NCI-H128 (cell line): ENCODE measurements at regions not wholly inside any gene's neighbourhood (a gene's known extent, or its start where the extent isn't known, plus 50 kb on each side); places are given as distances from the start of the nearest gene placed in this dataset.
"Not testable (repeated sequence)": the region's sequence is repeated elsewhere in the genome, so short reads cannot be mapped to it uniquely, and the experiment has no call there.

ENCODE experiments used
- DNase-seq: peaks from one replicate; lab custom pipeline; 2025; ENCODE audit not compliant: unreplicated experiment; lab: John Stamatoyannopoulos, UW

DNA sequence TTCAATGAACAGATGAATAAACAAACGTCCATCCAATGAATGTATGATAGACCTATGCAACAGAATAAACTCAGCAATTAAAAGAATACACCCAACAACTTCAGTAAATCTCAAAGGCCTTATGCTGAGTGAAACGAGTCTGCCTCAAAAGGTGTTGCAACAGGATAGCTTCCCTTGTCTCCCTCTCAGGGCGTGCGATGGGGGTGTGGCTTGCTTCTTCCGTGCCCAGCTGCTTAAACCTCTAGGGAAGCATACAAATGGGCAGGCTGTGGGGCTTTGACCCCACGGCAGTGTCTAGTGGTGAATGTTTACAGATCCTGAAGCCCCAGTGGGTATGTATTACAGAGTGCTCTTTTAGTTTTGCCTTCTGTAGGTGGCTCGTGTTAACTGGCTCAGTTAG, 87.0 kb upstream of the CCL21 start:
- DNase-seq, result no peak

DNA sequence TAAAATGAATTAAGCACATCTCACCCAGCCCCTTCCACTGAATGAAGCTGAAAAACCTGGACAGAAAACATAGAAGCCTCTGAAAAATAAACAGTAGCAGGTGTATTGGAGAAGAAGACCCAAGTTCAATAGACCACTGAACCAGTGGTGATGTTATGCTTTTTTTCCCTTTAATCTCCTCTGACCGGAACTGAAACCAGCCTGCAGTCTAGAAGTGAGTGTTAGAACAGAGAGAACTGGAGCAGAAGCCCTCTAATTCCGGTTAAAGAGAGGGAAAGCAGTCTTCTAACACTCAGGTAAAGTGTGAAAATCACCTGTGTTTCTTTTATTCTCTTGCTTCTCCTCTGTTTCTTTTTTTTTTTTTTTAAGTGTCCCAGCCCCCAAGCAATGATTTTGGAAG, 83.5 kb upstream of the CCL21 start:
- DNase-seq, result no peak

DNA sequence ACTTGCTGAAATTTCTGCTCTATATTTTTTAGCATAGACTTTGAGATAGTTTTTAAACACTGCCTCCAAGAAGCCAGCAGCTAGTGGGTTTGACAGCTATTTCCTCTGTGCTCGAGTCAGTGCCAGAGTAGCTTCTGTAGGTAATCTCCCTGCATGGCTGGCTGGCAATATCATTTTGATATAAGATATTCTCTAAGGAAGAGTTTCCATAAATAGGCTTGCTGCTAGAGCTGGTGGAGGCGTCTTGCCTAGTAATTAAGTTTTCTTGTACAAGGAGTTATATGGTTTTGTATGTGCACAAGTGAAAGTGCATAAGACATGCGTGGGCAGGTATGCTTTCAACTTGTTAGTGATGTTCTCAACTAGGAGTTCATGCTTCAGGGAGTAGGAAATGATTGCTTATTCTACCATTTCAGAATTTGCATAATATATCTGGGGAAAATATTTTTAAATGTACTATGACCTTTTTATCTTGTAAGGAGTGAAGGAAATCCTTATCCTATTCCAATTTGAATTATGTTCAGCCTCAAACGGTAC, 74.1 kb upstream of the CCL21 start:
- no peak for DNase-seq

DNA sequence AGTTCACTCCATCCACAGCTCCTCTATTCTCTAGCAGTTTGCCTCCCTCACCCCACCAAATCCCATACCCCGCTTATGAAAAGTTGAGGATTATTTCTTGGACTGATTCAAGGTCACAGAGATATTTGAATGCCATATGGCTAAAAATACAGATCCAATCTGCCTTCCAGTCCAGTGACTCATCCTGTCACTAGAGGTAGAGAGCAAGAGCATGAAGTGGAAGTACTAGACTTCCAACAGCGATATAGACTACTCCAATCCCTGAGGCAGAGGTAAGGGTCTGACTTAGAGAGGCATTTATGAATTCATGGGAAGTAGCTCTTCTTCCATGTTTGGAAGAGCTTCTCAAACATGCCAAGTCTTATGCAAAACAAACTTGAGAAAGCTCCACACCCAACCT, 72.4 kb upstream of the CCL21 start:
- no peak for DNase-seq

DNA sequence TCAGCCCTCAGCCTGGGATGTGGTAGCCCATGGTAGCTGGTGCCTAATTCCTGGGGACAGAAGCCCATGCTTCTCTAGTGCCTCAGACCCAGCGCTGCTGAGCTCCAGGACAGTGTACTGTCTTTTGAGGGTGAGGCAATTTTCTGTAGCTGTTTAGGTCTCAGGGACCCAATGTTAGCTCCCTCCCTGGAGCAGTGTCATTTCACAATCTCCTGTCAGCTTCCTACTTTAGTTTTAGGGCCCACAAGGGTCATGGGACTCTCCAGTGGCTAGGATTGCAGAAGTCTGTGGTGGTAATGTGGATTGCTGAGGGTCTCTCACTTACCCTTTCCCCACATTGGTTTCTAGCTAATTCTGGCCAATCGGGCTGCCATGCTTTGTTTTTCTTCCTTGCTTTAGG, 67.7 kb upstream of the CCL21 start:
- DNase-seq, result no peak

DNA sequence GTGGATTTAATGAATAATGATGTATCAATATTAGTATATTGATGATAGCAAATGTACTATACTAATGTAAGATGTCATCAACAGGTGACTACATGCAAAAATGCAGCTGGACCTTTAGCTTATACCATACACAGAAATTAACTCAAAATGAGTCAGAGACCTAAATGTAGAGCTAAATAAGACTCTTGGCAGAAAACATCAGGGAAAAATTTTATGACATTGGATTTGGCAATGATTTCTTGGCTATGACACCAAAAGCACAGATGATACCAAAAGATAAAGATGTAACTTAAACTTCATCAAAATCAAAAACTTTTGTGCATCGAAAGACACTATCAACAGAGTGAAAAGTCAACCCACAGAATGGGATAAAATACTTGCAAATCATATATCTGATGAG, 64.0 kb upstream of the CCL21 start:
- DNase-seq, result no peak

DNA sequence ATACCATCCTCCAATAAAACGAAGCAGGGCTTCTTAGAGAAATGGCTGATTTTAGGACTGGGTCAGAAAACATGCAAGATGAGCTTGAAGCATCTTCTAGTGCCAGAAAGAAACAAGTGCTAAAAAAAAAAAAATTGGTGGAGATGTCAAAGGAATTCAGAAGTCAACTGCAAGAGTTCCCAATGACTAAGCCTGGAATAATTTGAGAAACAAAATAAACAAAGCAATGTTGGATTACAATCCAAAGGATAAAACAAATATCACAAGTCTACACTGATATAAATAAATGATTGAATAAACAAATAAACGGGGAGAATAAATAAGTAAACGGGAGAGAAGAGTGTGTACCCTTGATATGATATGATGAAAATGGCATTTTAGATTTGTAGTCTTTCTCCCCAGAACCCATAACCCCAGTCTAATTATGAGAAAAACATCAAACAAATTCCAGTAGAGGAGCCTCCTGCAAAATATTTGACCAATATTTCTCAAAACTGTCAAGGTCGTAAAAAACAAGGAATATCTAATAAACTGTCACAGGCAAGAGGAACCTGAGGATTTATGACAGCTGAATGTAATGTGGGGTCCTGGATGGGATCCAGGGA, 63.5 kb upstream of the CCL21 start:
- DNase-seq, result no peak

DNA sequence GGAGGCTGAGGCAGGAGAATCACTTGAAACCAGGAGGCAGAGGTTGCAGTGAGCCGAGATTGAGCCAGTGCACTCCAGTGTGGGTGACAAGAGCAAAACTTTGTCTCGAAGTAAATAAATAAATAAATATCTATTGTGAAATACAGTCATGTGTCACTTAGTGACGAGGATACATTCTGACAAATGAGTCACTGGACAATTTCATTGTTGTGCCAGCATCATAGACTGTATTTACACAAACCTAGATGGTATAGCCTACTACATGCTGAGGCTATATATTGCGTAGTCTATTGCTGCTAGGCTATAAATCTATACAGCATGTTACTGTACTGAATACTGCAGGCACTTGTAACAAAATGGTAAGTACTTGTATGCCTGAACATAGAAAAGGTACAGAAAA, 61.1 kb upstream of the CCL21 start:
- no peak for DNase-seq

DNA sequence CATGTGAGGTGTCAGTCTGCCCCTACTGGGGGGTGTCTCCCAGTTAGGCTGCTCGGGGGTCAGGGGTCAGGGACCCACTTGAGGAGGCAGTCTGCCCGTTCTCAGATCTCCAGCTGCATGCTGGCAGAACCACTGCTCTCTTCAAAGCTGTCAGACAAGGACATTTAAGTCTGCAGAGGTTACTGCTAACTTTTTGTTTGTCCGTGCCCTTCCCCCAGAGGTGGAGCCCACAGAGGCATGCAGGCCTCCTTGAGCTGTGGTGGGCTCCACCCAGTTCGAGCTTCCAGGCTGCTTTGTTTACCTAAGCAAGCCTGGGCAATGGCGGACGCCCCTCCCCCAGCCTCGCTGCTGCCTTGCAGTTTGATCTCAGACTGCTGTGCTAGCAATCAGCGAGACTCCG, 57.2 kb upstream of the CCL21 start:
- not testable (repeated sequence) for DNase-seq

DNA sequence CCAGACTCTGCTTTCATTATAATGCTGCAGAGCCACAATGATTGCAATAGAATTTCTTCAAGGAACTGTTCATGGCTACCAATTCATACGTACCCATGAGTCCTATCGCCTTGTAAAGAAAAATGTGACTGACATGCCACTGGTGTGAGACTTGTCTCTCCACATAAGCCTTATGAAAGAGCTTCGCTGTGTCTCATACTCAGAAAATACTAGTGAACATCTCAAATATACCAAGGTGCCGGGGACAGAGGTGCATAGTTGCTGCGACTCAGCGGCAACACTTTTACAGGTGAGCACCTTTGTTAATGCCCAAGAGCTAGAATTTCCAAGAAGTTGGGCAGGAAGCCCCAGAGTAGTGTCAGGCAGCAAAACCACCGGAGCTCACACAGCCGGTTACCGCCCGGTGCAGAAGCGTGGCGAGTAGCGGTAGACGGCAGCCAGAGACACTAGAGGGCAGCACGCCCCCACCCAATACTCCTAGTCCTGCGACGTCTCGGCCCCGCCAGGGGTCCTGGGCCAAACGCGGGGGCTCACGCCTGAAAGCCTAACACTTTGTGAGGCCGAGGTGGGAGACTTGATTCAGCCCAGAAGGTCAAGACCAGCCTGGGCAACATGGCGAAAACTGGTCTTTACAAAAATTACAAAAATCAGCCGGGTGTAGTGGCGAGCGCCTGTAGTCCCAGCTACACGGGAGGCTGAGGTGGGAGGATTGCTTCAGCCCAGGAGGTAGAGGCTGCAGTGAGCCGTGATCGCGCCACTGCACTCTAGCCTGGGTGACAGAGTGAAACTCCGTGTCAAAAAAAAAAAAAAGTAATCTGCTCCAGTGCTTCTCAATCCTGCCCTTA, 50.5 kb upstream of the CCL21 start:
- DNase-seq, result not testable (repeated sequence)
